DOHH2 (cell line): ENCODE measurements at regions not wholly inside any gene's neighbourhood (a gene's known extent, or its start where the extent isn't known, plus 50 kb on each side); places are given as distances from the start of the nearest gene placed in this dataset.

Experiments used
- H3F3A ChIP-seq: fragments of 200-600 bp; sonication (generic), shearing (Covaris generic); 2 replicates; pipeline ENCODE4 v1.6.0; 2016; ENCODE audit warnings: antibody characterized with exemption, mild to moderate bottlenecking; ENCODE audit not compliant: control insufficient read depth, insufficient read depth
- H3K27ac ChIP-seq: fragments of 200-600 bp; sonication (generic); 2 replicates; pipeline ENCODE4 v1.5.1; 2014; ENCODE audit warnings: low read depth, mild to moderate bottlenecking, low read length, moderate library complexity
- H3K27me3 ChIP-seq: fragments of 200-600 bp; sonication (generic); 2 replicates; pipeline ENCODE4 v1.6.1; 2014; ENCODE audit warnings: mild to moderate bottlenecking, low read length, mixed read lengths; ENCODE audit not compliant: control insufficient read depth
- H3K36me3 ChIP-seq: fragments of 200-600 bp; sonication (generic); 2 replicates; pipeline ENCODE4 v1.6.1; 2014; ENCODE audit warnings: mild to moderate bottlenecking, low read length, moderate library complexity, mixed read lengths; ENCODE audit not compliant: control insufficient read depth
- H3K4me1 ChIP-seq: fragments of 200-600 bp; sonication (generic); 2 replicates; pipeline ENCODE4 v1.6.1; 2014; ENCODE audit warnings: mild to moderate bottlenecking, low read length, mixed read lengths; ENCODE audit not compliant: control insufficient read depth
- H3K4me2 ChIP-seq: fragments of 200-600 bp; sonication (generic); 2 replicates; pipeline ENCODE4 v1.6.0; 2014; ENCODE audit warnings: mild to moderate bottlenecking, low read length, moderate library complexity
- H3K4me3 ChIP-seq: fragments of 200-600 bp; sonication (generic); 2 replicates; pipeline ENCODE4 v1.5.1; 2014; ENCODE audit warnings: mild to moderate bottlenecking, low read length, mixed read lengths
- H3K79me2 ChIP-seq: fragments of 200-600 bp; sonication (generic); 2 replicates; pipeline ENCODE4 v1.6.1; 2014; ENCODE audit warnings: mild to moderate bottlenecking, low read length, mixed read lengths; ENCODE audit not compliant: control insufficient read depth
- H3K9me2 ChIP-seq: fragments of 200-600 bp; sonication (generic); replicated peaks from 2 replicates; pipeline ENCODE4 v1.6.1; 2014; ENCODE audit warnings: mild to moderate bottlenecking, low read length, mixed read lengths; ENCODE audit not compliant: control insufficient read depth
- H3K9me3 ChIP-seq: fragments of 200-600 bp; sonication (generic); 2 replicates; pipeline ENCODE4 v1.6.1; 2014; ENCODE audit warnings: antibody characterized with exemption, low read length, mixed read lengths; ENCODE audit not compliant: control insufficient read depth, insufficient read depth
- H4K20me1 ChIP-seq: fragments of 200-600 bp; sonication (generic); 2 replicates; pipeline ENCODE4 v1.6.0; 2014; ENCODE audit warnings: low read depth, mild to moderate bottlenecking, antibody characterized with exemption, low read length, moderate library complexity; ENCODE audit not compliant: control insufficient read depth, insufficient read depth
- EZH2phosphoT487 ChIP-seq: fragments of 200-600 bp; sonication (generic); IDR thresholded peaks from 2 replicates; pipeline ENCODE4 v1.6.1; 2017; ENCODE audit warnings: borderline replicate concordance, mild to moderate bottlenecking, antibody characterized with exemption, low read length, moderate library complexity, mixed read lengths
- TF ChIP-seq, protein P1 (sequence below): fragments of 200-600 bp; sonication (generic); IDR thresholded peaks from one replicate; pipeline ENCODE4 v1.5.1; 2014; ENCODE audit warnings: antibody characterized with exemption, mild to moderate bottlenecking, low read depth, low read length; ENCODE audit not compliant: poor library complexity, severe bottlenecking

DNA sequence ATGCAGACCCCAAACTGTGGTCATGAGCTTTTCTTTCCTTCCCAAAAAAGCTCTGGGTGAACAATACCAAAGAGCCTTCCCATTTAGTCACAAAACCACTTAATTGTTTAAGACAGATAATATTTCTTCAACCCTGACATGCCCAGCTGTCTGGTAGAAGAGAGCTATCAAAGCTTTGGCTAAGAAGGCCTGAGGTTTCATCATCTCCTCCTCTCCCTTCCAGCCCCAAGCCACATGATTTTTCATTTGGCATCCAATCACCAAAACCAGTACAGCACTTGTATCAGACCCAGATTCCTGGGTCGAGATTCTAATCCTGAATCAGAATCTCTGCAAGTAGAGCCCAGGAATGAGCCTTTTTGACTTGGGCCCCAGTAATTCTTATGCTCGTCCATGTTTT is 199.6 kb upstream of the TMEM260 start:
- H3K4me1 ChIP-seq = no peaks in the 10 kb centered on the region
- no peak overlapping the region for H3K4me3 ChIP-seq
- H3K36me3 ChIP-seq = no peaks in the 10 kb centered on the region
- no peak overlapping the region for H3K27ac ChIP-seq
- no peaks in the 10 kb centered on the region for H3K27me3 ChIP-seq
- TF ChIP-seq EZH2phosphoT487 = no peak
- TF ChIP-seq, protein P1, sequence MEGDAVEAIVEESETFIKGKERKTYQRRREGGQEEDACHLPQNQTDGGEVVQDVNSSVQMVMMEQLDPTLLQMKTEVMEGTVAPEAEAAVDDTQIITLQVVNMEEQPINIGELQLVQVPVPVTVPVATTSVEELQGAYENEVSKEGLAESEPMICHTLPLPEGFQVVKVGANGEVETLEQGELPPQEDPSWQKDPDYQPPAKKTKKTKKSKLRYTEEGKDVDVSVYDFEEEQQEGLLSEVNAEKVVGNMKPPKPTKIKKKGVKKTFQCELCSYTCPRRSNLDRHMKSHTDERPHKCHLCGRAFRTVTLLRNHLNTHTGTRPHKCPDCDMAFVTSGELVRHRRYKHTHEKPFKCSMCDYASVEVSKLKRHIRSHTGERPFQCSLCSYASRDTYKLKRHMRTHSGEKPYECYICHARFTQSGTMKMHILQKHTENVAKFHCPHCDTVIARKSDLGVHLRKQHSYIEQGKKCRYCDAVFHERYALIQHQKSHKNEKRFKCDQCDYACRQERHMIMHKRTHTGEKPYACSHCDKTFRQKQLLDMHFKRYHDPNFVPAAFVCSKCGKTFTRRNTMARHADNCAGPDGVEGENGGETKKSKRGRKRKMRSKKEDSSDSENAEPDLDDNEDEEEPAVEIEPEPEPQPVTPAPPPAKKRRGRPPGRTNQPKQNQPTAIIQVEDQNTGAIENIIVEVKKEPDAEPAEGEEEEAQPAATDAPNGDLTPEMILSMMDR = no peak
- H3K79me2 ChIP-seq = no peaks in the 10 kb centered on the region
- no peak overlapping the region for H3K4me2 ChIP-seq
- no peaks in the 10 kb centered on the region for H3F3A ChIP-seq
- H4K20me1 ChIP-seq = no peaks in the 10 kb centered on the region
- no peaks in the 10 kb centered on the region for H3K9me2 ChIP-seq
- H3K9me3 ChIP-seq = no peaks in the 10 kb centered on the region

DNA sequence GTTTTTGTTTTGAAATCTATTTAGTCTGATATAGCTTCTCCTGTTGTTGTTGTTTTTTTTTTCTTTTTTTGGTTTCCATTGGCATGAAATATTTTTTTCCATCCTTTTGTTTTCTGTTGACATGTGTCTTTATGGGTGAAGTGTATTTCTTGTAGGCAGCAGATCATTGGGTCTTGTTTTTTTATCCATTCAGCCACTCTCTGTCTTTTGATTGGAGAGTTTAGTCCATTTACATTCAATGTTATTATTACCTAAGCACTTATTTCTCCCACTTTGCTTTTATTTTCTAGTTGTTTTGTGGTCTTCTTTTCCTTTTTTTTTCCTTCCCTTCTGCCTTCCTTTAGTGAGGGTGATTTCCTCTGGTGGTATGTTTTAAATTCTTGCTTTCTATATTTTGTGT is 193.6 kb upstream of the TMEM260 start:
- no peaks in the 10 kb centered on the region for H4K20me1 ChIP-seq
- H3K27ac ChIP-seq = no peak overlapping the region
- no peaks in the 10 kb centered on the region for H3K36me3 ChIP-seq
- H3K27me3 ChIP-seq = no peaks in the 10 kb centered on the region
- H3K4me2 ChIP-seq = no peak overlapping the region
- no peaks in the 10 kb centered on the region for H3K9me3 ChIP-seq
- H3K79me2 ChIP-seq = no peaks in the 10 kb centered on the region
- TF ChIP-seq, protein P1 = no peak
- no peak for TF ChIP-seq EZH2phosphoT487
- no peaks in the 10 kb centered on the region for H3K9me2 ChIP-seq
- H3K4me1 ChIP-seq = no peaks in the 10 kb centered on the region
- H3F3A ChIP-seq = no peaks in the 10 kb centered on the region
- no peak overlapping the region for H3K4me3 ChIP-seq

DNA sequence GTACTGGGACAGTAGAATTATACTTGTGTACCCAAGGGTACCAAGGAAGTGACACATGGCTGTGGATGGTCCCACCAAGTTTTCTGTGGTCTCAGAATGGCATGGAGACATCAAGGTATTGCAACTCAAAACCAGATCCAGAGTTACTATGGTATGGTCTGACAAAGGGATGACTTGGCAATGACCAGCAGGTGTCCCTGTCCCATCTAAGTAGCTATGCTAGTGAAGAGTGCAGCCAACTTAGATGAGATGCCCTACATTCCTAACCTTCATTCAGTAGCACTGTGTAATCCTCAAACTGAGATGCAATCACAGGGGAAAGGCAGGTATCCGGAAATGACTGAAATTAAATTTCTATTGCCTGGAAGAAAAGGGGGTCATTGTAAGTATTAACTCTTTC is 188.7 kb upstream of the TMEM260 start:
- Histone ChIP-seq H3K9me2 (no peaks in the 10 kb centered on the region), H3K4me3 (no peak overlapping the region), H3K4me1 (no peaks in the 10 kb centered on the region), H3K79me2 (no peaks in the 10 kb centered on the region), H3F3A (no peaks in the 10 kb centered on the region), H3K27ac (no peak overlapping the region), H4K20me1 (no peaks in the 10 kb centered on the region), H3K36me3 (no peaks in the 10 kb centered on the region), H3K9me3 (no peaks in the 10 kb centered on the region), H3K27me3 (no peaks in the 10 kb centered on the region), H3K4me2 (no peak overlapping the region)
- TF ChIP-seq EZH2phosphoT487 = no peak
- TF ChIP-seq, protein P1 = no peak
